HG03457 (cell line): ENCODE measurements at regions not wholly inside any gene's neighbourhood (a gene's known extent, or its start where the extent isn't known, plus 50 kb on each side); places are given as distances from the start of the nearest gene placed in this dataset.

Experiments used
- ATAC-seq: cut with Tn5 transposase; IDR thresholded peaks from one replicate; pipeline ENCODE4 v1.9.1; 2021; ENCODE audit warnings: moderate number of reproducible peaks; ENCODE audit not compliant: unreplicated experiment

DNA sequence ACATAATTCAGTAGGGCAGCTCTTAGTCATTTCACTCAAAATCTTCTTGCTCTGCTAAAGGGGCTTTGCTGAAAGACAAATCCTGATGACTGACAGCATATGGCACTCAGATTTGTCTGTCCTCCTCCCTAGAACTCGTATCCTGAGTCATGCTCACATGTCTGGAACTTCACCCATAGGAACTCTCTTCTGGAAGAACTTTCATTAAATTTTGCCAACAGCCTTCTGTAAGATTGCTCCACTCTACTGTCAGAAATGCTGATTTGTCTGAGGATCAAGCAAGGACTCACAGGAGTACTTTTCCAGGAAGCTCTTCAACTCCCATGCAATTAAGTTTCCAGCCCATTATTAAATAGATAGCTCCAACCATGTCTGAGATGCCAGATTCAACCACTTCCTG is 59.8 kb upstream of the SNX2 start:
- ATAC-seq = no peak

DNA sequence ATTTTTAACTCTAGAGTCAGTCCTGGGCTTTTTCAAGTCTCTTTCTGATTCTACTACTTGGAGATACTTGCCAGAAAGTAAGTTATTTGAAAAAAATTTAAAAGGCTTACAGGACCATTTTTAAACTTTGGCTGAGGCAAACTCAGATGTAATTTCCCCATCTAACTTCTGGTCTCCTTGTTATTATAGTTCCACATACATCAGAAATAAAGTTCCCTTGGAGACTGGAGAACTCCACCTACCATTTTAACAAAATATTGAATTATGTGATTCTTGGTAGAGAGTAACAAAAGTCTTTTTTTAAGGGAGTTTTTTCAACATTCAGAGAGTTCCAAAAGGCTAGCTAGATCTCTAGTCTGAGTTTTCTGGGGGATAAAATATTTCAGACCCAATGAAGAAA is 56.3 kb upstream of the SNX2 start:
- no peak for ATAC-seq

DNA sequence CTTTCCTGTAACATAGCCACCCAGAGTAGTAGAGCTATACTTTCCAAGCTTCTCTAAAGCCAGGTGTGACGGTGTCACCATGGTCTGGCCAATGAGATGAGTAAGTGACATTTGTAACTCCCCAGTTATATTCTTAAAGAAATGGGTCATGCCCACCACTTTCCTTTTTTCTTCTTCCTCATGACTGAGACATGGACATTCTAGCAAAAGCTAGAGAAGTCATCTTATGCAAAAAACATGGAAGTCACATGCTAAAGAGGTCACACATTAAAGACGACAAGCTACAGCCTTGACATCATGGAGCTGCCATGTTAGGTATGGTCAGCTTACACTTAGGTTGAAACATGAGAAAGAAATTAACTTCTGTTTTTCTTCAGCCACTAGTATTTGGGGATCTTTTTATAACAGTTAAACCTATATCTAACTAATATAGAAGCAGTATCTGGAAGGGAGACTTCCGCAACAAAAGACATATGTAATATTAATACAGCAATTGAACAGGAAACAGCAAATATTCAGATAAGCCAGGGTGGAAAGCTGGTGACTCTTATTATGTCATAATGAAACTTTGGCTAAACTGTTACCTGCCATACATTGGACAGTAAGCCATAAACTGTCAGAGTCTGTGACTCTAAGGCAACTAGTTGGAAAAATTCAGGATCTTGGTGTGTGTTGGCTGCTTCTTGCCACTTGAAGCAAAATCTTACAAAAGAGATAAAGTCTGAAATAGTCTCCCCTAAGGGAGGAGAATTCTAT is 54.7 kb upstream of the SNX2 start:
- ATAC-seq = peak; percentile 37

DNA sequence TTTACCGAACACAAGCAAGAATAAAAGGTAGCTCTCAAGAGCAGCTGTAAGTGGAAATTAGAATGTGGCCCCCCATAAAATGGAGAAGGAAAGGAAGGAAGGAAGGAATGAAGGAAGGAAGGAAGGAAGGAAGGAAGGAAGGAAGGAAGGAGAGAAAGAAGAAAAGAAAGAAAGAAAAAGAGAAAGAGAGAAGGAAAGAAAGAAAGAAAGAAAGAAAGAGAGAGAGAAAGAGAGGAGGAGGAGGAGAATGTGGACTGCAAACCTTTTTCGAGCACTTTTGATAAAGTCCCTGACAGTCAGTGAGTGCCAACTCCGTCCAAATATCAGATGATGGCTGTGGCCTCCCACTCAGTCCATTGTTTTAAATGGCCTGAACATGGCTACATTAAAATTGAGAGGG is 53.8 kb upstream of the SNX2 start:
- no peak for ATAC-seq

DNA sequence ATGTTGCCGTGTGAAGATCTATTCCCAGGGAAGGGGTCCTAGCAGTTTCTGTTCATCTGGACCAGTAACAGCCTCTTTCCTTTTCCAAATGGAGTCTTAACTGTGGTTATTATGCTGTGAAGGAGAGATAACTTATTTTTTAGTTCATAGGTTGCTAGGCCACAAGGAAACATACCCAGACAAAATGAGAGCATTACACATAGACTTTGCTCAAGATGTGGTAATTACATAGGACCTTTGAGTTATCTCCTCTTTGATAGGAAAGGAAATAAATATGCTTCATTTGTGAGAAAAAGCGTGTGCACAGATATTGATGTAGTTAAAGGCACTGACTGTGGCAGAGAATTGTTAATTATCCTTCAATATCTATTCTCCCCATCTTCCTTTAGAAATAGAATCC is 52.5 kb upstream of the SNX2 start:
- no peak for ATAC-seq

DNA sequence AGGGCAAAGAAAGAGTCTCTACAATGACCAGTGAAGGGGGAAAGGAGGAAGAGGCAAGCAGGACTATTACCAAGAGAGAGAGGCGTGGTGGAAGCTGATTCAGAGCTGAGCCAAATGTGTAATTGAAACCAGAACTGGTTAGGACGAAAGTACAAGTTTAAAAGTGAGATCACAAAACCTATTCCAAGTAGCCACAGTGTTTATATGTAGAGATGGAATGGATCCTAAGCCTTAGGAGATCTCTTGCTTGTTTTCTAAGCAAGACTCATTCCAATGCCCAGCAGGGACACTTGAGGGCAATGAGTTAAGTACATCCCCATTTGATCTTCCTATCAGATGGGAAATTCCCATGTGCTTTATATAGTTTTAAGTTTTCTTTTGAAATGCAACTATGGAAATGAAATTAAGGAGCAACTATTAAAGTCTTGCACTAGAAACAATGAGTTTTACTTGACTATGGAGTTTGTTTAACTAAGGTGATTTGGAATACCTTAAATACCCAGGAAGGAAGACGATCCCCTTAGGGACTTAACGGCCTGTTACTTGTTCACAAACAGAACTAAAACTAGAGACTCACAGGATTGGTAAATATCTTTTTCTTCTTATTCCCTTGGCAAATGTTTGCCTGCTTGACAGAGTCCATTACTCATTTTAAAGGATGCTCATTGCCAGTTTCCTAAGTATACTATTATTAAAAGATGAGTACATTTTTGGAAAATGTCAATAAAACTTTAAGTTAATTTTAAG is 51.1 kb upstream of the SNX2 start:
- peak; percentile 89 for ATAC-seq
